K562 (cell line): ENCODE measurements at regions not wholly inside any gene's neighbourhood (a gene's known extent, or its start where the extent isn't known, plus 50 kb on each side); places are given as distances from the start of the nearest gene placed in this dataset.

Source experiments
- ATAC-seq: fragments of 200-7000 bp; cut with Tn5 transposase; 3 replicates; pipeline ENCODE4 v1.9.1; 2020; ENCODE audit warnings: moderate library complexity
- BruUV-seq: library from RNA; stranded (reverse); fragments of 400-500 nt; replicated peaks from 2 replicates; lab custom pipeline; 2021; lab: Mats Ljungman, UMichigan
- CTCF ChIA-PET: fragments of 300-600 bp; formaldehyde crosslinking; extraction: SDS; loops from one replicate; lab custom pipeline; 2021; ENCODE audit warnings: low intra/inter-chr PET ratio; lab: Yijun Ruan, JAX
- POLR2A ChIA-PET: fragments of 300-600, 350-650 bp; sonication (Branson Sonifier 250); formaldehyde crosslinking; extraction: SDS; loops from one replicate; lab custom pipeline; 2021; ENCODE audit warnings: antibody characterized with exemption, inconsistent platforms; lab: Yijun Ruan, JAX
- DNase-seq, 4 experiments: peaks; one replicate each; pipeline versions ENCODE4 v3.0.0 to v3.0.0-alpha.2; 2011 to 2018; ENCODE audit warnings: low spot score in 3 of 4, mixed read lengths in 3 of 4; ENCODE audit errors: extremely low read depth in 1 of 4
- FAIRE-seq: peaks from 2 replicates; lab custom pipeline; 2011; peaks lifted over from hg19 to GRCh38; lab: Jason Lieb, UNC
- H2AFZ ChIP-seq: 2 replicates; pipeline ENCODE4 v1.6.0; 2011; ENCODE audit warnings: low read depth, low read length, control low read depth, inconsistent platforms
- H3K27ac ChIP-seq: fragments of 200-600 bp; 3 replicates; pipeline ENCODE4 v1.8.0; 2011; ENCODE audit warnings: low read depth, mild to moderate bottlenecking, control low read depth, inconsistent platforms, low read length, moderate library complexity, mixed read lengths; ENCODE audit errors: extremely low read depth
- H3K27me3 ChIP-seq, 2 experiments: fragments of 300-600 bp in 1 of 2; 2 replicates in 1 of 2; 3 replicates in 1 of 2; pipeline versions ENCODE4 v1.6.0 to v1.8.0; 2011; ENCODE audit warnings: inconsistent platforms in 2 of 2, low read length in 2 of 2, mild to moderate bottlenecking in 1 of 2, mixed read lengths in 1 of 2, moderate library complexity in 1 of 2; ENCODE audit not compliant: control insufficient read depth in 2 of 2, insufficient read depth in 2 of 2
- H3K36me3 ChIP-seq: fragments of 300-600 bp; 3 replicates; pipeline ENCODE4 v1.8.0; 2011; ENCODE audit warnings: mild to moderate bottlenecking, low read length, inconsistent platforms; ENCODE audit not compliant: control insufficient read depth, insufficient read depth
- H3K4me1 ChIP-seq, 2 experiments: fragments of 200-600 bp in 1 of 2; replicated peaks in 1 of 2; 2 replicates in 1 of 2; 3 replicates in 1 of 2; pipeline versions ENCODE4 v1.5.1 to v1.8.0; 2011; ENCODE audit warnings: inconsistent platforms in 2 of 2, low read length in 2 of 2, mild to moderate bottlenecking in 1 of 2, mixed read lengths in 1 of 2, moderate library complexity in 1 of 2; ENCODE audit not compliant: control insufficient read depth in 2 of 2, insufficient read depth in 2 of 2
- H3K4me2 ChIP-seq: 2 replicates; pipeline ENCODE4 v1.6.1; 2011; ENCODE audit warnings: low read length, control low read depth, inconsistent platforms, mixed read lengths; ENCODE audit not compliant: insufficient read depth
- H3K4me3 ChIP-seq: fragments of 200-600 bp; sonication (generic), shearing (Covaris generic); 2 replicates; pipeline ENCODE4 v1.5.1; 2016; ENCODE audit warnings: control low read depth, inconsistent platforms
- H3K79me2 ChIP-seq: fragments of 200-600 bp; 3 replicates; pipeline ENCODE4 v1.8.0; 2011; ENCODE audit warnings: low read length, inconsistent platforms; ENCODE audit not compliant: control insufficient read depth, insufficient read depth
- H3K9ac ChIP-seq, 2 experiments: 2 replicates each; pipeline versions ENCODE4 v1.6.0 to v1.6.1; 2011; ENCODE audit warnings: low read depth in 2 of 2, low read length in 2 of 2, control low read depth in 1 of 2, inconsistent platforms in 1 of 2, mild to moderate bottlenecking in 1 of 2, mixed read lengths in 1 of 2; ENCODE audit not compliant: insufficient read depth in 1 of 2
- H3K9me1 ChIP-seq: one replicate; pipeline ENCODE4 v1.6.0; 2011; ENCODE audit warnings: inconsistent platforms, mild to moderate bottlenecking, low read length, moderate library complexity; ENCODE audit not compliant: control insufficient read depth, insufficient read depth
- H3K9me3 ChIP-seq: replicated peaks from 2 replicates; pipeline ENCODE4 v1.5.1; 2011; ENCODE audit warnings: low read depth, low read length, inconsistent platforms; ENCODE audit not compliant: control insufficient read depth, insufficient read depth
- H4K20me1 ChIP-seq: replicated peaks from 2 replicates; pipeline ENCODE4 v1.6.1; 2011; ENCODE audit warnings: low read length, inconsistent platforms, mixed read lengths; ENCODE audit not compliant: control insufficient read depth, insufficient read depth
- CBX3 ChIP-seq, 2 experiments: IDR thresholded peaks; 1 replicate in 1 of 2; 2 replicates in 1 of 2; pipeline ENCODE4 v1.6.1; 2012; ENCODE audit warnings: inconsistent platforms in 2 of 2, low read length in 2 of 2, borderline replicate concordance in 1 of 2, control low read depth in 1 of 2
- GABPA ChIP-seq: fragments of 200-800 bp; sonication (Bioruptor generic); conservative IDR thresholded peaks from 2 replicates; pipeline ENCODE4 v1.6.1; 2016; ENCODE audit warnings: low read depth, missing genetic modification characterization, missing compliant biosample characterization
- WGBS: fragments of 100-300 bp; shearing (Covaris generic); methylation state at CpG from one replicate; pipeline ENCODE4 v1.1.6; 2016; ENCODE audit warnings: low coverage, mixed read lengths; ENCODE audit not compliant: insufficient coverage; ENCODE audit errors: missing lambda C conversion rate; 5-methylcytosine and 5-hydroxymethylcytosine counted together
- in situ Hi-C: fragments of 300-500 bp; cut with MboI; formaldehyde crosslinking; loops from 4 replicates; pipeline ENCODE4 v1.15.0; 2018; ENCODE audit warnings: inconsistent platforms, mixed read lengths
- intact Hi-C: fragments of 100-400 bp; cut with micrococcal nuclease; formaldehyde crosslinking; loops from 2 replicates; pipeline ENCODE4 v1.14.2; 2022
- TF ChIP-seq, protein P1 (sequence below): fragments of 450-650 bp; IDR thresholded peaks from 2 replicates; pipeline ENCODE4 v1.6.1; 2016; ENCODE audit warnings: antibody characterized with exemption
- TF ChIP-seq, protein P2 (sequence below): fragments of 450-650 bp; formaldehyde crosslinking; IDR thresholded peaks from 2 replicates; pipeline ENCODE4 v1.4.0; 2022; ENCODE audit warnings: missing genetic modification characterization

DNA sequence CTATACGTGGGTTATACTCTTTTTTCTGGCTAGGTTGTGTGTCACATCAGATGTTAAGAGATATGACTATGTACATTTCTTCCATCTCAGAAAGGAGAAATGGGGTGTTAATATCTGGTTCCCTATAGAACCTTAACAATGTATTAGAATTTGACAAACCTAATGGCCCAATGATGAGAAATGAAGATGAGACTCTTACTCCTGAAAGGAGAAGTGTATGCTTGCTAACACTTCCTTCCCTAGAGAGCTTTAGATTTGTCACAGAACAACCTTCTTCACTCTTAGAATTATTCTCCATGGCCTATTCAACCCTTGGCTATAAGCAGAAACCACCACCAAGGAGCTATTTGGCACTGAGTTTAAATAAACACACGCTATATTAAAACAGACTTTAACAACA is 839.6 kb downstream of the GALC start:
- BruUV-seq = no TSS peak
- H3K36me3 ChIP-seq = no peaks in the 10 kb centered on the region
- no peak overlapping the region for H3K4me2 ChIP-seq
- FAIRE-seq (no peak), ATAC-seq (no peak), DNase-seq (no peak)
- H3K9me3 ChIP-seq = no peaks in the 10 kb centered on the region
- CTCF ChIA-PET = no interaction called here
- H3K9me1 ChIP-seq = no peaks in the 10 kb centered on the region
- H2AFZ ChIP-seq = no peak overlapping the region
- H4K20me1 ChIP-seq = no peaks in the 10 kb centered on the region
- H3K27ac ChIP-seq = no peak overlapping the region
- no peak overlapping the region for H3K9ac ChIP-seq
- no peaks in the 10 kb centered on the region for H3K27me3 ChIP-seq
- intact Hi-C loops = no loop called here
- H3K4me3 ChIP-seq = no peak overlapping the region
- TF ChIP-seq GABPA (tag) = no peak
- TF ChIP-seq, protein P1, sequence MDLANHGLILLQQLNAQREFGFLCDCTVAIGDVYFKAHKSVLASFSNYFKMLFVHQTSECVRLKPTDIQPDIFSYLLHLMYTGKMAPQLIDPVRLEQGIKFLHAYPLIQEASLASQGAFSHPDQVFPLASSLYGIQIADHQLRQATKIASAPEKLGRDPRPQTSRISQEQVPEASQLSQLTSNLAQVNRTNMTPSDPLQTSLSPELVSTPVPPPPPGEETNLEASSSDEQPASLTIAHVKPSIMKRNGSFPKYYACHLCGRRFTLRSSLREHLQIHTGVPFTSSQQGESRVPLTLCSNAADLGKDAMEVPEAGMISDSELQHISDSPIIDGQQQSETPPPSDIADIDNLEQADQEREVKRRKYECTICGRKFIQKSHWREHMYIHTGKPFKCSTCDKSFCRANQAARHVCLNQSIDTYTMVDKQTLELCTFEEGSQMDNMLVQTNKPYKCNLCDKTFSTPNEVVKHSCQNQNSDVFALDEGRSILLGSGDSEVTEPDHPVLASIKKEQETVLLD = no peak
- TF ChIP-seq, protein P2, sequence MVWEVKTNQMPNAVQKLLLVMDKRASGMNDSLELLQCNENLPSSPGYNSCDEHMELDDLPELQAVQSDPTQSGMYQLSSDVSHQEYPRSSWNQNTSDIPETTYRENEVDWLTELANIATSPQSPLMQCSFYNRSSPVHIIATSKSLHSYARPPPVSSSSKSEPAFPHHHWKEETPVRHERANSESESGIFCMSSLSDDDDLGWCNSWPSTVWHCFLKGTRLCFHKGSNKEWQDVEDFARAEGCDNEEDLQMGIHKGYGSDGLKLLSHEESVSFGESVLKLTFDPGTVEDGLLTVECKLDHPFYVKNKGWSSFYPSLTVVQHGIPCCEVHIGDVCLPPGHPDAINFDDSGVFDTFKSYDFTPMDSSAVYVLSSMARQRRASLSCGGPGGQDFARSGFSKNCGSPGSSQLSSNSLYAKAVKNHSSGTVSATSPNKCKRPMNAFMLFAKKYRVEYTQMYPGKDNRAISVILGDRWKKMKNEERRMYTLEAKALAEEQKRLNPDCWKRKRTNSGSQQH = no peak
- no peak for TF ChIP-seq CBX3 (IDR thresholded peaks at IDR 0.05; ENCODE audit: borderline replicate concordance in 1 of 2, low read length in 2 of 2)
- 0% methylated on average over 2 of the region's 2 CpGs for WGBS
- no peaks in the 10 kb centered on the region for H3K79me2 ChIP-seq
- POLR2A ChIA-PET = no interaction called here
- in situ Hi-C loops = no loop called here
- no peaks in the 10 kb centered on the region for H3K4me1 ChIP-seq
